ENCODE measurements at regions not wholly inside any gene's neighbourhood (a gene's known extent, or its start where the extent isn't known, plus 50 kb on each side); places are given as distances from the start of the nearest gene placed in this dataset.

DNA sequence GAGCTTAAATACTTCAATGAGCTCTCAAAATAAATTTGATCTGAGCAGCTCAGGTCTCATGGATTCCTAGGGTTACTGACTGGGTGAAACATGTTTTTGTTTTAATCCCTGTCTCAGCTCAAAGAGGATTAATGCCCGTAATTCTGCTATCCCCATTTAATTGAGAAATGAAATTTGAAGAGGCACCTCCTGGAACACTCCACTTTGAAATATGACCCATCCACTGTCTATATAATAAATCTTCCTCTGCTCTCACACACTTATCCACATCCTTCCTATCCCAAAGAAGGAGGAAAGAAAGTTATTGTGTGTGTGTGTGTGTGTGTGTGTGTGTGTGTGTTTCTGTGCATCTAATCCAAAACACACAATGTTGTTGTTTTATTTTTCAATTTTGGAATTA, 2082.4 kb upstream of the PIK3C3 start:
- no peak for TF ChIP-seq POLR2A (IDR thresholded peaks at IDR 0.05)
- TF ChIP-seq, protein P1, sequence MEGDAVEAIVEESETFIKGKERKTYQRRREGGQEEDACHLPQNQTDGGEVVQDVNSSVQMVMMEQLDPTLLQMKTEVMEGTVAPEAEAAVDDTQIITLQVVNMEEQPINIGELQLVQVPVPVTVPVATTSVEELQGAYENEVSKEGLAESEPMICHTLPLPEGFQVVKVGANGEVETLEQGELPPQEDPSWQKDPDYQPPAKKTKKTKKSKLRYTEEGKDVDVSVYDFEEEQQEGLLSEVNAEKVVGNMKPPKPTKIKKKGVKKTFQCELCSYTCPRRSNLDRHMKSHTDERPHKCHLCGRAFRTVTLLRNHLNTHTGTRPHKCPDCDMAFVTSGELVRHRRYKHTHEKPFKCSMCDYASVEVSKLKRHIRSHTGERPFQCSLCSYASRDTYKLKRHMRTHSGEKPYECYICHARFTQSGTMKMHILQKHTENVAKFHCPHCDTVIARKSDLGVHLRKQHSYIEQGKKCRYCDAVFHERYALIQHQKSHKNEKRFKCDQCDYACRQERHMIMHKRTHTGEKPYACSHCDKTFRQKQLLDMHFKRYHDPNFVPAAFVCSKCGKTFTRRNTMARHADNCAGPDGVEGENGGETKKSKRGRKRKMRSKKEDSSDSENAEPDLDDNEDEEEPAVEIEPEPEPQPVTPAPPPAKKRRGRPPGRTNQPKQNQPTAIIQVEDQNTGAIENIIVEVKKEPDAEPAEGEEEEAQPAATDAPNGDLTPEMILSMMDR (IDR thresholded peaks at IDR 0.05): no peak

Data from sigmoid colon (tissue), 3 donors.